HG02571 (cell line): ENCODE measurements at regions not wholly inside any gene's neighbourhood (a gene's known extent, or its start where the extent isn't known, plus 50 kb on each side); places are given as distances from the start of the nearest gene placed in this dataset.

Experiments
- ATAC-seq: cut with Tn5 transposase; IDR thresholded peaks from one replicate; pipeline ENCODE4 v1.9.1; 2021; ENCODE audit warnings: mild to moderate bottlenecking, moderate library complexity; ENCODE audit not compliant: unreplicated experiment

GRCh38 chr9:2560180-2560579 is 61.4 kb upstream of the VLDLR start:
- ATAC-seq = no peak

- no peak for ATAC-seq
Measured at GRCh38 chr9:2565676-2566340, 55.8 kb upstream of the VLDLR start.

- ATAC-seq = no peak
Measured at GRCh38 chr9:2567922-2568321, 53.7 kb upstream of the VLDLR start.

DNA sequence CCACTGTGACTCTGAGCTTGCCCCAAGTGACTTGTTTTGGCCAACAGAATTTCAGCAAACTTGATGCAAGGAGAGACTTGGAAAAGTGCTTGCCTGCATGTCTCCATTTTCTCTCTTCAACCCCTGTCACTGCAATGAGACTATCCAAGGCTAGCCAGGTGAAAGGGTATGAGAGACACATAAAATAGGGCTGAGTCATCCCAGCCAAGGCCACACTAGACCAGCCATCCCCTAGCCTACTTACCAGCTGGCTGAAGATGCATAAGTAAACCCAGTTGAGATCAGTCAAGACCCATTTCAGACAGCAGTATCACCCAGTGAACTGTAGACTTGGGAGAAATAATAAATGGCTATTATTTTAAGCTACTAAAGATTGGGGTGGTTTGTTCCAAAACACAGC is 52.9 kb upstream of the VLDLR start:
- ATAC-seq = no peak

- ATAC-seq = peak; percentile 83
Measured at GRCh38 chr9:2570615-2571479, 50.7 kb upstream of the VLDLR start.
